Endodermal cell (in vitro differentiated cells): ENCODE measurements at regions not wholly inside any gene's neighbourhood (a gene's known extent, or its start where the extent isn't known, plus 50 kb on each side); places are given as distances from the start of the nearest gene placed in this dataset.
A peak's percentile ranks its signal among the peaks of the same experiment; 100 is the strongest.
"Not testable (repeated sequence)": the region's sequence is repeated elsewhere in the genome, so short reads cannot be mapped to it uniquely, and the experiment has no call there.

Experiments
- DNase-seq: peaks from one replicate; pipeline ENCODE4 v3.0.0-alpha.2; 2017
- H3K27ac ChIP-seq: 2 replicates; pipeline ENCODE4 v1.5.1; 2013; ENCODE audit warnings: mild to moderate bottlenecking, low read depth, low read length, moderate library complexity
- H3K27me3 ChIP-seq: 2 replicates; pipeline ENCODE4 v1.6.1; 2013; ENCODE audit warnings: mild to moderate bottlenecking, low read length, moderate library complexity; ENCODE audit not compliant: insufficient read depth, control insufficient read depth, poor library complexity, severe bottlenecking
- H3K36me3 ChIP-seq: 2 replicates; pipeline ENCODE4 v1.7.0; 2013; ENCODE audit warnings: mild to moderate bottlenecking, low read length, moderate library complexity; ENCODE audit not compliant: control insufficient read depth, insufficient read depth
- H3K4me1 ChIP-seq: one replicate; pipeline ENCODE4 v1.7.0; 2013; ENCODE audit warnings: low read length; ENCODE audit not compliant: control insufficient read depth, insufficient read depth
- H3K4me3 ChIP-seq: 2 replicates; pipeline ENCODE4 v1.5.1; 2013; ENCODE audit warnings: mild to moderate bottlenecking, low read length, moderate library complexity
- H3K9ac ChIP-seq: 2 replicates; pipeline ENCODE4 v1.6.1; 2013; ENCODE audit warnings: mild to moderate bottlenecking, low read length, moderate library complexity; ENCODE audit not compliant: poor library complexity, severe bottlenecking; ENCODE audit errors: extremely low read depth
- H3K9me3 ChIP-seq: 2 replicates; pipeline ENCODE4 v1.6.1; 2013; ENCODE audit warnings: mild to moderate bottlenecking, low read length, moderate library complexity; ENCODE audit not compliant: control insufficient read depth
- H3K27ac Mint-ChIP-seq: 2 replicates; pipeline ENCODE4 v1.8.0; 2020; ENCODE audit warnings: mixed read lengths
- H3K27me3 Mint-ChIP-seq: 2 replicates; pipeline ENCODE4 v1.8.0; 2021; ENCODE audit warnings: mild to moderate bottlenecking, mixed read lengths; ENCODE audit not compliant: insufficient read depth
- H3K36me3 Mint-ChIP-seq: 2 replicates; pipeline ENCODE4 v1.8.0; 2020; ENCODE audit warnings: low read depth, mixed read lengths
- H3K4me1 Mint-ChIP-seq: 2 replicates; pipeline ENCODE4 v1.8.0; 2020; ENCODE audit warnings: mixed read lengths
- H3K4me3 Mint-ChIP-seq: 2 replicates; pipeline ENCODE4 v1.8.0; 2020; ENCODE audit warnings: mild to moderate bottlenecking, moderate library complexity, mixed read lengths
- H3K9me3 Mint-ChIP-seq: 2 replicates; pipeline ENCODE4 v1.8.0; 2020; ENCODE audit warnings: mild to moderate bottlenecking, mixed read lengths
- WGBS, 2 experiments: methylation state at CpG; one replicate each; pipeline versions ENCODE4 v1.1.5 to v1.1.7; 2013; ENCODE audit warnings: missing lambda C conversion rate in 2 of 2, mixed read lengths in 1 of 2; ENCODE audit not compliant: insufficient coverage in 1 of 2, insufficient read length in 1 of 2; 5-methylcytosine and 5-hydroxymethylcytosine counted together
- TF ChIP-seq, protein P1 (sequence below): fragments of 200-600 bp; sonication (generic); conservative IDR thresholded peaks from 2 replicates; pipeline ENCODE4 v1.5.0; 2021; ENCODE audit warnings: antibody characterized with exemption, mild to moderate bottlenecking

DNA sequence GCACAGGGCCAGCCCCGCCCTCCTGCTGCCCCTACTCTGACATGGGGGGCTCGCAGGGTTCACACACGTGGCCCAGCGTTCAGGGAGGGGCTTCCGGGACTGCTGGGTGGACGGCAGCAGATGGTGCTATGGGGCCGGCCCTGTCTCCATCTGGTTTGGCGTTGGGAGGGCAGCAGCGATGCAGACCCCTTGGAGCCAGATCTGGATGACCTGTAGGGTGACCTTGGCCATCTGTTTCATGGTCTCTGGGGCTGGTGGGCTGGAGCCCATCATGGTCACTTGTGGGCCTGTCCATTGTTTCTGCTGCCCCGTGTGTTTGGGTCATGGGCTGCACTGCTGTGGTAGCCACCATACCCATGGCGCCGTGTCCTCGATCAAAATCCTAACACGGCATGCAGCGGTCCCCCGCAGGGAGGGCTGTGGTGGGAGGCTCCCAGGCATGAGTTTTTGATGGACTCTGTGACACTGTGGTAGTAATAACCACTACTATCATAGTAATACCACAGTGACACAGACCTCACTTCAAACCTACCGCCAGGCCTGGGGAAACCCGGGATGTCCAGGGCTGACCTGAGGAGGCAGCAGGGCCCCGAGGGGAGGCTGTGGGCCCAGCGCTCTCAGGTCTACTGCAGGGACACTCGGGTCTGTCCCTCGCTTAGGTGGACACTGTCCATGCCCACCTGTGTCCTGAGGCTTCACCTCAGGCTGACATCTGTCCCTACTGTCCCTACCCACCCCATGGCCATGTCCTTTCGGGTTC, 359.4 kb downstream of the TMEM121 start:
- Mint-ChIP-seq H3K36me3 (no peaks in the 10 kb centered on the region), H3K27ac (no peak overlapping the region), H3K9me3 (peaks cover 86% of the 10 kb centered on the region), H3K4me1 (no peaks in the 10 kb centered on the region), H3K4me3 (no peak overlapping the region), H3K27me3 (no peaks in the 10 kb centered on the region)
- no peak overlapping the region for H3K9ac ChIP-seq
- no peak overlapping the region for H3K27ac ChIP-seq
- DNase-seq: peak; percentile 20
- H3K4me1 ChIP-seq: no peaks in the 10 kb centered on the region
- H3K4me3 ChIP-seq: no peak overlapping the region
- H3K27me3 ChIP-seq: no peaks in the 10 kb centered on the region
- TF ChIP-seq, protein P1, sequence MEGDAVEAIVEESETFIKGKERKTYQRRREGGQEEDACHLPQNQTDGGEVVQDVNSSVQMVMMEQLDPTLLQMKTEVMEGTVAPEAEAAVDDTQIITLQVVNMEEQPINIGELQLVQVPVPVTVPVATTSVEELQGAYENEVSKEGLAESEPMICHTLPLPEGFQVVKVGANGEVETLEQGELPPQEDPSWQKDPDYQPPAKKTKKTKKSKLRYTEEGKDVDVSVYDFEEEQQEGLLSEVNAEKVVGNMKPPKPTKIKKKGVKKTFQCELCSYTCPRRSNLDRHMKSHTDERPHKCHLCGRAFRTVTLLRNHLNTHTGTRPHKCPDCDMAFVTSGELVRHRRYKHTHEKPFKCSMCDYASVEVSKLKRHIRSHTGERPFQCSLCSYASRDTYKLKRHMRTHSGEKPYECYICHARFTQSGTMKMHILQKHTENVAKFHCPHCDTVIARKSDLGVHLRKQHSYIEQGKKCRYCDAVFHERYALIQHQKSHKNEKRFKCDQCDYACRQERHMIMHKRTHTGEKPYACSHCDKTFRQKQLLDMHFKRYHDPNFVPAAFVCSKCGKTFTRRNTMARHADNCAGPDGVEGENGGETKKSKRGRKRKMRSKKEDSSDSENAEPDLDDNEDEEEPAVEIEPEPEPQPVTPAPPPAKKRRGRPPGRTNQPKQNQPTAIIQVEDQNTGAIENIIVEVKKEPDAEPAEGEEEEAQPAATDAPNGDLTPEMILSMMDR: no peak
- 67 to 76% methylated on average over 12 to 23 of the region's 23 CpGs for WGBS, 2 experiments
- no peaks in the 10 kb centered on the region for H3K36me3 ChIP-seq
- H3K9me3 ChIP-seq: peaks cover 9% of the 10 kb centered on the region

DNA sequence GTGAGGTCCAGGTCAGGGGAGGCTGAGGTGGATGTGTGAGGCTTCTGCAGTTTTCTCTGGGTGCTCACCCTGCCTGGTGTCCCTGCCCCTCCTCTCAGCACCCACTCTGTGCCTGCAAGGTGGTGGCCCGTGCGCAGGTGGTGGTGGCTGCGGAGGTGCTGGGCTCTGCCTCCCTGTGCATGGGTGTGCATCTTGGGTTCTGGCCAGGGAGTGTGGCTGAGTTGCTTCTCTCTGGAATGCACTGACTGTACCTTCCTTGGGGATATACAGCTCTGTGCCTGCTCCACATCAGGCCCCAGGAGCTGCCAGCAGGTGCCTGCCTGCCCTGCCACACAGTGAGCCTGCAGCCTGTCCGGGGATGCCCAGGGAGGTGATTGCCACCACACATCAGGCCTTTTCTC, 360.4 kb downstream of the TMEM121 start:
- not testable (repeated sequence) for H3K4me1 Mint-ChIP-seq, H3K36me3 Mint-ChIP-seq, H3K27me3 Mint-ChIP-seq, H3K27me3 ChIP-seq, H3K9ac ChIP-seq, H3K36me3 ChIP-seq, H3K9me3 ChIP-seq, H3K4me1 ChIP-seq, H3K4me3 Mint-ChIP-seq, H3K4me3 ChIP-seq, H3K27ac ChIP-seq, H3K27ac Mint-ChIP-seq
- peaks cover 88% of the 10 kb centered on the region for H3K9me3 Mint-ChIP-seq
- peak; percentile 0 for DNase-seq
- WGBS, 2 experiments: 89 to 100% methylated on average over 3 to 4 of the region's 4 CpGs

DNA sequence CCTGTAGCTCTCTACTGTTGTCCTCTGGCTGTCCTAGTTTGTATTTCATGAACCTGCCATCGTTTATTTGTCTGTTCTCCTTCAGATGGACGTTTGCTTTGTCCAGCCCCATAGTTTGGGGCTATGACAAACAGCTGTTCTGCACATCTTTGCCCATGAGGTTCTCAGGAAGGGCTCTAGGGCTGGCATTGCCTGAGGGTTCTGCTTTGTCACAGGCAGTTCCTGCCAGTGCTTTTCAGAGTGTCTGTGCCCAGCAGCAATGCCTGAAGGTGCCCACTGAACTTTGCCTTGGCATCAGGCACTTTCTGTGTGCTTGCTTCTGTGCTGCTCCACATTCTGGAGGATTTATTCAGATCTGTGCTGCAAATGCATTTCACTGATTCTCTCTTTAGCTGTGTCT, 361.3 kb downstream of the TMEM121 start:
- Histone ChIP-seq H3K36me3 (no peaks in the 10 kb centered on the region), H3K4me1 (no peaks in the 10 kb centered on the region), H3K9me3 (peaks cover 9% of the 10 kb centered on the region), H3K9ac (no peak overlapping the region), H3K27ac (no peak overlapping the region), H3K27me3 (no peaks in the 10 kb centered on the region), H3K4me3 (no peak overlapping the region)
- DNase-seq: no peak
- peaks cover 85% of the 10 kb centered on the region for H3K9me3 Mint-ChIP-seq
- no peaks in the 10 kb centered on the region for H3K36me3 Mint-ChIP-seq
- H3K4me3 Mint-ChIP-seq: no peak overlapping the region
- H3K27ac Mint-ChIP-seq: no peak overlapping the region
- WGBS, 2 experiments: 5 to 7% methylated on average over 2 of the region's 2 CpGs
- no peaks in the 10 kb centered on the region for H3K4me1 Mint-ChIP-seq
- TF ChIP-seq, protein P1: no peak
- no peaks in the 10 kb centered on the region for H3K27me3 Mint-ChIP-seq

DNA sequence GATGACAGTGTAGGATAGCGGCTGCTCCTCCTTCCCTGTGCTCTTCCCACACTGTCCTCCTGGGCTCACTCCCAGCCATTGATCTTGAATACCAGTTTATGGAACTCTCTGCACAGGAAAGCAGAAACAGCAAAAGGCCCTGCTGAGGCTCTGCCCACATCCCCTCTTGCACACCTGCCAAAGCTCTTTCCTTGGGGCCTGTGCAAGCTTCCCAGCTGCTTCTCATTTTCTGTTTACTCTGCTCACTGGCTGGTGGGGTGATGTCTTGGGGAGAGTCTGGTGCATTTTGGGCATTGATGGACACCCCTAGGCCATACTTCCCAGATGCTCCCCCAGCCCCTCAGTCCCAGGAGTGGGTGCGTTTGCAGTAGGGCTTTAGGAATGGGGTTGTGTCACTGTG, 361.8 kb downstream of the TMEM121 start:
- Histone ChIP-seq H3K27me3 (no peaks in the 10 kb centered on the region), H3K4me3 (no peak overlapping the region), H3K36me3 (no peaks in the 10 kb centered on the region), H3K27ac (no peak overlapping the region), H3K9ac (no peak overlapping the region), H3K9me3 (peaks cover 9% of the 10 kb centered on the region), H3K4me1 (no peaks in the 10 kb centered on the region)
- Mint-ChIP-seq H3K4me3 (no peak overlapping the region), H3K27me3 (no peaks in the 10 kb centered on the region), H3K4me1 (no peaks in the 10 kb centered on the region), H3K9me3 (peaks cover 85% of the 10 kb centered on the region), H3K36me3 (no peaks in the 10 kb centered on the region), H3K27ac (no peak overlapping the region)
- WGBS, 2 experiments: 86 to 94% methylated on average over 1 of the region's 2 CpGs
- TF ChIP-seq, protein P1: no peak
- peak; percentile 3 for DNase-seq
